SK-N-SH (cell line): ENCODE measurements at regions not wholly inside any gene's neighbourhood (a gene's known extent, or its start where the extent isn't known, plus 50 kb on each side); places are given as distances from the start of the nearest gene placed in this dataset.

Source experiments
- CTCF ChIA-PET: fragments of 300-600, 350-600 bp; formaldehyde crosslinking; extraction: SDS; loops from one replicate; lab custom pipeline; 2021; lab: Yijun Ruan, JAX
- POLR2A ChIA-PET: fragments of 350-600 bp; sonication (Branson Sonifier 250); formaldehyde crosslinking; extraction: SDS; loops from one replicate; lab custom pipeline; 2020; ENCODE audit warnings: antibody characterized with exemption, inconsistent platforms; lab: Yijun Ruan, JAX
- DNase-seq: peaks from one replicate; pipeline ENCODE4 v3.0.0; 2012
- H2AFZ ChIP-seq: fragments of 200-600 bp; sonication (generic); 2 replicates; pipeline ENCODE4 v1.8.1; 2016; ENCODE audit warnings: antibody characterized with exemption, mild to moderate bottlenecking, low read depth
- H3F3A ChIP-seq: fragments of 200-600 bp; sonication (generic); replicated peaks from 2 replicates; pipeline ENCODE3; 2016; ENCODE audit warnings: antibody characterized with exemption, mild to moderate bottlenecking; ENCODE audit not compliant: insufficient read depth
- H3K27ac ChIP-seq, 2 experiments: fragments of 200-500 bp in 1 of 2; fragments of 200-600 bp in 1 of 2; sonication (Bioruptor generic) in 1 of 2; sonication (generic), shearing (Covaris generic) in 1 of 2; 2 replicates each; pipeline versions ENCODE4 v1.5.1 to v1.6.1; 2014 to 2016; ENCODE audit warnings: low read depth in 2 of 2, inconsistent platforms in 1 of 2, low read length in 1 of 2, mild to moderate bottlenecking in 1 of 2, mixed read lengths in 1 of 2
- H3K27me3 ChIP-seq: fragments of 200-600 bp; sonication (generic), shearing (Covaris generic); 2 replicates; pipeline ENCODE4 v1.6.1; 2016; ENCODE audit warnings: mixed run types; ENCODE audit not compliant: insufficient read depth
- H3K36me3 ChIP-seq, 2 experiments: fragments of 200-500 bp in 1 of 2; fragments of 200-600 bp in 1 of 2; sonication (Bioruptor generic) in 1 of 2; sonication (generic) in 1 of 2; replicated peaks in 1 of 2; 2 replicates each; pipeline versions ENCODE3 to v1.5.1; 2014 to 2016; ENCODE audit warnings: low read length in 1 of 2, mild to moderate bottlenecking in 1 of 2; ENCODE audit not compliant: insufficient read depth in 2 of 2, control insufficient read depth in 1 of 2
- H3K4me1 ChIP-seq, 2 experiments: fragments of 200-500 bp in 1 of 2; fragments of 200-600 bp in 1 of 2; sonication (Bioruptor generic) in 1 of 2; sonication (generic), shearing (Covaris generic) in 1 of 2; 2 replicates each; pipeline versions ENCODE4 v1.5.1 to v1.6.1; 2014 to 2016; ENCODE audit warnings: low read depth in 1 of 2, low read length in 1 of 2, mixed run types in 1 of 2; ENCODE audit not compliant: insufficient read depth in 2 of 2, control insufficient read depth in 1 of 2
- H3K4me2 ChIP-seq: fragments of 200-600 bp; sonication (generic), shearing (Covaris generic); 2 replicates; pipeline ENCODE4 v1.6.1; 2017; ENCODE audit warnings: mixed run types
- H3K4me3 ChIP-seq, 2 experiments: fragments of 200-500 bp in 1 of 2; fragments of 200-600 bp in 1 of 2; sonication (Bioruptor generic) in 1 of 2; sonication (generic), shearing (Covaris generic) in 1 of 2; 2 replicates each; pipeline versions ENCODE4 v1.5.1 to v1.8.1; 2014 to 2016; ENCODE audit warnings: low read depth in 2 of 2, inconsistent platforms in 1 of 2, low read length in 1 of 2, mild to moderate bottlenecking in 1 of 2, mixed read lengths in 1 of 2, moderate library complexity in 1 of 2
- H3K79me2 ChIP-seq: fragments of 200-600 bp; sonication (generic); 2 replicates; pipeline ENCODE4 v1.8.1; 2017; ENCODE audit warnings: mild to moderate bottlenecking; ENCODE audit not compliant: insufficient read depth
- H3K9ac ChIP-seq: fragments of 200-600 bp; sonication (generic); 2 replicates; pipeline ENCODE4 v1.6.1; 2017; ENCODE audit warnings: mixed run types
- H3K9me2 ChIP-seq: fragments of 200-600 bp; sonication (generic); 2 replicates; pipeline ENCODE4 v1.6.1; 2017; ENCODE audit warnings: mixed run types
- H3K9me3 ChIP-seq: fragments of 200-600 bp; sonication (generic); 2 replicates; pipeline ENCODE4 v1.6.1; 2017; ENCODE audit warnings: mixed run types, mild to moderate bottlenecking, moderate library complexity
- H4K20me1 ChIP-seq: fragments of 200-600 bp; sonication (generic); 2 replicates; pipeline ENCODE4 v1.6.1; 2017; ENCODE audit warnings: mild to moderate bottlenecking, mixed run types; ENCODE audit not compliant: insufficient read depth
- EP300 ChIP-seq, 2 experiments: IDR thresholded peaks; 2 replicates each; pipeline versions ENCODE4 v1.4.0 to v1.6.1; 2012; ENCODE audit warnings: borderline replicate concordance in 1 of 2, low read depth in 1 of 2, low read length in 1 of 2
- FOXM1 ChIP-seq: IDR thresholded peaks from 2 replicates; pipeline ENCODE4 v1.4.0; 2012; ENCODE audit warnings: low read depth, mild to moderate bottlenecking
- MEF2A ChIP-seq: IDR thresholded peaks from 2 replicates; pipeline ENCODE4 v1.4.0; 2012; ENCODE audit warnings: low read depth, borderline replicate concordance
- RFX5 ChIP-seq: IDR thresholded peaks from 2 replicates; pipeline ENCODE4 v1.6.1; 2012; ENCODE audit warnings: mild to moderate bottlenecking, improper control_type of control experiment, low read length
- RXRA ChIP-seq: IDR thresholded peaks from 2 replicates; pipeline ENCODE4 v1.4.0; 2012; ENCODE audit warnings: low read depth, mild to moderate bottlenecking, borderline replicate concordance
- WGBS: methylation state at CpG from one replicate; pipeline ENCODE4 v1.1.6; 2017; ENCODE audit warnings: low lambda C conversion rate; 5-methylcytosine and 5-hydroxymethylcytosine counted together
- small RNA-seq, 7 experiments: library from RNA; depleted of rRNA; stranded (forward); fragments of <200 nt; gene quantifications; one replicate each; pipeline ENCODE3, GENCODE V24; 2012
- TF ChIP-seq, protein P1 (sequence below): fragments of 150-350 bp; IDR thresholded peaks from 2 replicates; pipeline ENCODE4 v1.6.1; 2016; ENCODE audit warnings: mild to moderate bottlenecking, low read depth, low read length
- TF ChIP-seq, protein P2 (sequence below): IDR thresholded peaks from 2 replicates; pipeline ENCODE4 v1.6.1; 2012; ENCODE audit warnings: mild to moderate bottlenecking, low read depth, low read length, moderate library complexity
- TF ChIP-seq, protein P3 (sequence below): IDR thresholded peaks from 2 replicates; pipeline ENCODE4 v1.4.0; 2012; ENCODE audit warnings: low read depth

DNA sequence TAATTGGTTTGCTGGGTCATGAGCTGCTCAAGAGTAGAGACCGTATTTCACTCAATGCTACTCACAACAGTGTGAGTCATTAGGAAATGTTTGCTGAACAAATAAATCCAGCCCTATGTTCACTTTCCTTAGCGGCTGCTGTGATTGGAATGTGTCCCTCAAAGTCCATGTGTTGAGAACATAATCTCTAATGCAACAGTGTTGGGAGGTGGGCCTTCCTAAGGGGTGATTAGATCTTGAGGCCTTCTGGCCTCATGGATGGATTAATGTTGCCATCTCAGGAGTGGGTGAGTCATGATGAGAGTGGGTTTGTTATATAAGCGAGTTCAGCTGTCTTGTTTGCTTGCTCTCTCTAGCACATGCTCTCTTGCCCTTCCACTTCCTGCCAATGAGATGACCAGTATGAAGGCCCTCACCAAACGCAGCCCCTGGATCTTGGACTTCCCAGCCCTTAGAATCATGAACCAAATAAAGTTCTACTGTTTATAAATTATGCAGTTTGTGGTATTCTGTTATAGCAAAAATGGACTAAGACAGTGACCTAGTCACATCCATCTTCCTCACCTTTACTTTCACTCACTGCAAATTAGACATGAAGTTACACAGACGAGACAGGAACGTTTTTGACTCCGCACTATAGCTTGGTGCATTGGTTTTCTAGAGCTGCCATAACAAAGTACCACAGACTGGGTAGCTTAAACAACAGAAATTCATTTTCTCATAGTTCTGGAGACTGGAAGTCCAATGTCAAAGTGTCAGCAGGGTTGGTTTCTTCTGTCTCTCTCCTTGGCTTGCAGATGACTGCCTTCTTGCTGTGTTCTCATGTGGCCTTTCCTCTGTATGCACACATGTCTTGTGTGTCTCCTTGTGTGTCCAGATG lies 50.9 kb upstream of the FAM169A start:
- Histone ChIP-seq H3K27me3 (peaks cover 5% of the 10 kb centered on the region; the same call in 1 of the 2 replicates), H3K9me3 (no peaks in the 10 kb centered on the region), H2AFZ (no peak overlapping the region), H3K36me3 (no peaks in the 10 kb centered on the region), H3F3A (no peaks in the 10 kb centered on the region), H4K20me1 (no peaks in the 10 kb centered on the region), H3K9ac (no peak overlapping the region), H3K4me2 (no peak overlapping the region), H3K9me2 (no peaks in the 10 kb centered on the region), H3K4me3 (no peak overlapping the region), H3K27ac (no peak overlapping the region), H3K79me2 (no peaks in the 10 kb centered on the region), H3K4me1 (no peaks in the 10 kb centered on the region)
- no peak for DNase-seq
- 55% methylated on average over 7 of the region's 7 CpGs for WGBS
- CTCF ChIA-PET = interaction anchor here (1.3 to 4.6 kb wide), 4 partner anchors 151 to 1015 kb away, joined by 3 to 27 read pairs (median 11); partner anchors contain the start of genes GFM2 and NSA2
- TF ChIP-seq, protein P1, sequence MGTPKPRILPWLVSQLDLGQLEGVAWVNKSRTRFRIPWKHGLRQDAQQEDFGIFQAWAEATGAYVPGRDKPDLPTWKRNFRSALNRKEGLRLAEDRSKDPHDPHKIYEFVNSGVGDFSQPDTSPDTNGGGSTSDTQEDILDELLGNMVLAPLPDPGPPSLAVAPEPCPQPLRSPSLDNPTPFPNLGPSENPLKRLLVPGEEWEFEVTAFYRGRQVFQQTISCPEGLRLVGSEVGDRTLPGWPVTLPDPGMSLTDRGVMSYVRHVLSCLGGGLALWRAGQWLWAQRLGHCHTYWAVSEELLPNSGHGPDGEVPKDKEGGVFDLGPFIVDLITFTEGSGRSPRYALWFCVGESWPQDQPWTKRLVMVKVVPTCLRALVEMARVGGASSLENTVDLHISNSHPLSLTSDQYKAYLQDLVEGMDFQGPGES = no peak
- TF ChIP-seq FOXM1 (no peak), RFX5 (no peak), MEF2A (no peak), RXRA (no peak), EP300 (IDR thresholded peaks at IDR 0.05; ENCODE audit: borderline replicate concordance in 1 of 2, low read depth in 1 of 2, low read length in 1 of 2) (no peak)
- TF ChIP-seq, protein P2, sequence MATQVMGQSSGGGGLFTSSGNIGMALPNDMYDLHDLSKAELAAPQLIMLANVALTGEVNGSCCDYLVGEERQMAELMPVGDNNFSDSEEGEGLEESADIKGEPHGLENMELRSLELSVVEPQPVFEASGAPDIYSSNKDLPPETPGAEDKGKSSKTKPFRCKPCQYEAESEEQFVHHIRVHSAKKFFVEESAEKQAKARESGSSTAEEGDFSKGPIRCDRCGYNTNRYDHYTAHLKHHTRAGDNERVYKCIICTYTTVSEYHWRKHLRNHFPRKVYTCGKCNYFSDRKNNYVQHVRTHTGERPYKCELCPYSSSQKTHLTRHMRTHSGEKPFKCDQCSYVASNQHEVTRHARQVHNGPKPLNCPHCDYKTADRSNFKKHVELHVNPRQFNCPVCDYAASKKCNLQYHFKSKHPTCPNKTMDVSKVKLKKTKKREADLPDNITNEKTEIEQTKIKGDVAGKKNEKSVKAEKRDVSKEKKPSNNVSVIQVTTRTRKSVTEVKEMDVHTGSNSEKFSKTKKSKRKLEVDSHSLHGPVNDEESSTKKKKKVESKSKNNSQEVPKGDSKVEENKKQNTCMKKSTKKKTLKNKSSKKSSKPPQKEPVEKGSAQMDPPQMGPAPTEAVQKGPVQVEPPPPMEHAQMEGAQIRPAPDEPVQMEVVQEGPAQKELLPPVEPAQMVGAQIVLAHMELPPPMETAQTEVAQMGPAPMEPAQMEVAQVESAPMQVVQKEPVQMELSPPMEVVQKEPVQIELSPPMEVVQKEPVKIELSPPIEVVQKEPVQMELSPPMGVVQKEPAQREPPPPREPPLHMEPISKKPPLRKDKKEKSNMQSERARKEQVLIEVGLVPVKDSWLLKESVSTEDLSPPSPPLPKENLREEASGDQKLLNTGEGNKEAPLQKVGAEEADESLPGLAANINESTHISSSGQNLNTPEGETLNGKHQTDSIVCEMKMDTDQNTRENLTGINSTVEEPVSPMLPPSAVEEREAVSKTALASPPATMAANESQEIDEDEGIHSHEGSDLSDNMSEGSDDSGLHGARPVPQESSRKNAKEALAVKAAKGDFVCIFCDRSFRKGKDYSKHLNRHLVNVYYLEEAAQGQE = no peak
- TF ChIP-seq, protein P3, sequence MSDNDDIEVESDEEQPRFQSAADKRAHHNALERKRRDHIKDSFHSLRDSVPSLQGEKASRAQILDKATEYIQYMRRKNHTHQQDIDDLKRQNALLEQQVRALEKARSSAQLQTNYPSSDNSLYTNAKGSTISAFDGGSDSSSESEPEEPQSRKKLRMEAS = no peak
- POLR2A ChIA-PET = no interaction called here

Small RNAs in the stretch of these regions (small RNA-seq; reads per million reads assigned to genes)
- gene AC116337.2 = 0 reads per million in 7 experiments
